ENCODE measurements at regions not wholly inside any gene's neighbourhood (a gene's known extent, or its start where the extent isn't known, plus 50 kb on each side); places are given as distances from the start of the nearest gene placed in this dataset.
"Not testable (repeated sequence)": the region's sequence is repeated elsewhere in the genome, so short reads cannot be mapped to it uniquely, and the experiment has no call there.

DNA sequence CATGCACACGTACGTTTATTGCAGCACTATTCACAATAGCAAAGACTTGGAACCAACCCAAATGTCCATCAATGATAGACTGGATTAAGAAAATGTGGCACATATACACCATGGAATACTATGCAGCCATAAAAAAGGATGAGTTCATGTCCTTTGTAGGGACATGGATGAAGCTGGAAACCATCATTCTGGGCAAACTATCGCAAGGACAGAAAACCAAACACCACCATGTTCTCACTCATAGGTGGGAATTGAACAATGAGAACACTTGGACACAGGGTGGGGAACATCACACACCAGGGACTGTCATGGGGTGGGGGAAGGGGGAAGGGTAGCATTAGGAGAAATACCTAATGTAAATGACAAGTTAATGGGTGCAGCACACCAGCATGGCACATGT is 94.8 kb upstream of the NDUFV2 start:
- not testable (repeated sequence) for H3K27ac Mint-ChIP-seq; DNase-seq (ENCODE audit: low spot score); H3K4me1 Mint-ChIP-seq (ENCODE audit: low read depth in 2 of 2); ATAC-seq; H3K9me3 Mint-ChIP-seq; H3K36me3 Mint-ChIP-seq; H3K4me3 Mint-ChIP-seq
- H3K27me3 Mint-ChIP-seq, result peaks cover 15 to 37% of the 10 kb centered on the region in 2 donors

DNA sequence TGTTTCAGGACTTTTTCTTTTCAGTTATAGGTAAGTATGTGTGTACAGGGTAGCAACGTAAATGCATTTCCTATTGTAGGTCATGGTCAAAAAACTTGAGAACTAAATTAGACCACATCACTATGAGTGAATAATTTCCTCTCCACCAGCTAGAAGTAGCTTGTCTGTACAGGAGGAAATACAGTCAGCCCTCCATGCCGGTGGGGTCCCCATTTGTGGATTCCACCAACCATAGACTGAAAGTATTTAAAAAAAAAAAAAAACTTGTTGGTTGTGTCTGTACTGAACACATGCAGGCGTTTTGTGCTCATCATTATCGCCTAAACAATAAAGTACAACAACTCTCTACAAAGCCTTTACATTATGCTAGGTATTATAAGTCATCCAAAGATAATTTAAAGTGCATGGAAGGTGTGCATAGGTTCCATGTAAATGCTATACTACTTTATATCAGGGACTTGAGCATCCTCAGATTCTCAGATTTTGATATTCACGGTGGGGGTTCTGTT is 94.2 kb upstream of the NDUFV2 start:
- Mint-ChIP-seq H3K27ac (no peak overlapping the region), H3K27me3 (peaks cover 12 to 31% of the 10 kb centered on the region in 2 donors), H3K36me3 (no peaks in the 10 kb centered on the region), H3K4me3 (no peak overlapping the region), H3K4me1 (ENCODE audit: low read depth in 2 of 2) (no peaks in the 10 kb centered on the region), H3K9me3 (no peaks in the 10 kb centered on the region)
- DNase-seq (ENCODE audit: low spot score), result no peak
- no peak for ATAC-seq

DNA sequence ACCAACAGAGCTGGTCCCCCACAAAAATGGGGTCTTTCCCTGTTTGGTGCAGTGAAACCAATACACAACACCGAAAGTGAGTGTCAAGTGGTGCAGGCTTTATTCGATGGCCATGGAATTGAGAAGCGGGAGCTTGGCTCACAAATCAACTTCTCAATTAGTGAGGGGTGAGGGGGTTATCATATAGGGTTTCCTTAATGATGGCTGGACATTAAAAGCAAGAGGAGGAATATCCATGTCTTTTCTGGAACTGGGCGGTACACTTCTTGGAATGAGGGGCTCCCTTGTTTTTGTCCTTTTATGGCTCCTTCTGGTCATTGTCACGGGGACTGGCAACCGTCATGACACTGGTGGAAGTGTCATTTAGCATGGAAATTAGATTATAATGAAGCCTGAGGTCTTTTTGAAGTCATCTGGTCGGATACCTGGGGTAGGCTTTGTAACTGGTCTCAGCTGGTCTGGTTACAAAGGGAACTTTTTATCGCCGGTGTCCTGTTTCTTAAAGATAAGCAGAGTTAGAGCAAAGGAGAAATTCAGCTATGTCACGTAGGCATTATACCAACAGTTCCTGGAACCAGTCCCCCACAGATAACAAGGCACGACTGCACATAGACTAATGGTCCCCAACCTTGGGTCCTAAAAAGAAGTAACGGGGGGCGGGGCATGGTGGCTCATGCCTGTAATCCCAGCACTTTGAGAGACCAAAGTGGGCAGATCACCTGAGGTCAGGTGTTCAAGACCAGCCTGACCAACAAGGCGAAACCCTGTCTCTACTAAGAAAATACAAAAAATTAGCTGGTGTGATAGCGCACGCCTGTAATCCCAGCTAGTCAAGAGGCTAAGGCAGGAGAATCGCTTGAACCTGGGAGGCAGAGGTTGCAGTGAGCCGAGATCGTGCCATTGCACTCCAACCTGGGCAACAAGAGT is 93.5 kb upstream of the NDUFV2 start:
- no peaks in the 10 kb centered on the region for H3K9me3 Mint-ChIP-seq
- H3K36me3 Mint-ChIP-seq, result no peaks in the 10 kb centered on the region
- H3K27me3 Mint-ChIP-seq, result peaks cover 8 to 28% of the 10 kb centered on the region in 2 donors
- no peak for DNase-seq (ENCODE audit: low spot score)
- no peaks in the 10 kb centered on the region for H3K4me1 Mint-ChIP-seq (ENCODE audit: low read depth in 2 of 2)
- H3K27ac Mint-ChIP-seq, result no peak overlapping the region
- ATAC-seq, result no peak
- H3K4me3 Mint-ChIP-seq, result no peak overlapping the region

DNA sequence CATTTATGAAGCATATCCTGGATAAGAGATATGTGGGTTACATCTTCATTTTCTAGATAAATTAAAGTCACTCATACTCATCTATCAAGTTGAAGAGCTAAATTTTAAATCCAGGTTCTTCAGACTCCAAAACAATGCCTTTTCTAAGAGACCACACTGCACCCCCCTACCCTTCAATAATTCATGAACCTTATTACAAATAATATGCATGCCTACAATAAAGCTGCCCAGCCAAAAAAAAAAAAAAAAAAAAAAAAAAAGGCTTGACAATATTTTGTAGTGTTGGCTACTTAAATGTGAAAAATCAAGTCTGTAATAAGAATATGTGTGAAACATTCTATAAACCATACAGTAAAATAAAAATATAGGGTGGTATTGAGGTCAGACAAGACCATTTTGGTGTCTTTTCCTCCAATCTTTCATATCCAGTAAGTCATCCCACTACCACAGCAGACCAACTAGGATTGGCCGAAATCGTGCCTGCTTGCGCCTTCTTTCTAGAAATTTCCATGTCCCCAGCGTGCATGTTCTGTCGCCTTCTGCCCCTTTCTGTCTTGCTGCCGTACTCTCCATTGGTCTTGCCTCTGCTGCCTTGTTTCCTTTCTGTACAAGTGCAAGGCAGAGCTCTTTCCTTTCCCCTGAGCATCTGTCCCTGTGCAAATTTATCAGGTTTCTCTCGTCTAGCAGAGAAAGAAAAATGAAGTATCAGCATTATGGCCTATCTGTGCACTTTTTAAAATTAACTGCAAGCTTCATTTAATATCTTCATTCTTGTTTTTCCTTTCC is 92.6 kb upstream of the NDUFV2 start:
- no peaks in the 10 kb centered on the region for H3K36me3 Mint-ChIP-seq
- H3K27me3 Mint-ChIP-seq, result peaks cover 8 to 28% of the 10 kb centered on the region in 2 donors
- DNase-seq (ENCODE audit: low spot score), result no peak
- H3K9me3 Mint-ChIP-seq, result no peaks in the 10 kb centered on the region
- no peak for ATAC-seq
- H3K4me3 Mint-ChIP-seq, result no peak overlapping the region
- no peaks in the 10 kb centered on the region for H3K4me1 Mint-ChIP-seq (ENCODE audit: low read depth in 2 of 2)
- H3K27ac Mint-ChIP-seq, result no peak overlapping the region

DNA sequence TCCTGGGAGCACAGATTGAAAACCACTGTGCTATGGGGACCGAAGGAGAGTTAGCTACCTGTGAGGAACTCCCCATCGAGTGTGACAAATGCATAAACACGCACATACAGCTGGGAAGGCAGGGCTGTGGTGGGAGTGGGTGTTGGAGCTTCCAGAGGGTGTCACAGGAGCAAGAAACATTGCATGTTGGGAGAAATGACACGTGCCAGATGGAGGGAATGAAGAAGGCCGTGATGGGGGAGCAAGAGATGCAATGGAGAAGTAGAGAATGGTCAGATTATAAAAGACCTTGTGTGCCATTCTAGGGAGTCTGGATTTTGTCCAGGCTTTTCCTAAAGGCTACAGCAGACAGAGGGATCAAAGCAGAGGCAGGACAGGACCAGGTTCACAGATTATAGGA is 91.1 kb upstream of the NDUFV2 start:
- no peak for DNase-seq (ENCODE audit: low spot score)
- H3K27ac Mint-ChIP-seq, result no peak overlapping the region
- H3K4me1 Mint-ChIP-seq (ENCODE audit: low read depth in 2 of 2), result no peaks in the 10 kb centered on the region
- H3K27me3 Mint-ChIP-seq, result peaks cover 8 to 28% of the 10 kb centered on the region in 2 donors
- H3K4me3 Mint-ChIP-seq, result no peak overlapping the region
- no peak for ATAC-seq
- H3K36me3 Mint-ChIP-seq, result no peaks in the 10 kb centered on the region
- no peaks in the 10 kb centered on the region for H3K9me3 Mint-ChIP-seq

DNA sequence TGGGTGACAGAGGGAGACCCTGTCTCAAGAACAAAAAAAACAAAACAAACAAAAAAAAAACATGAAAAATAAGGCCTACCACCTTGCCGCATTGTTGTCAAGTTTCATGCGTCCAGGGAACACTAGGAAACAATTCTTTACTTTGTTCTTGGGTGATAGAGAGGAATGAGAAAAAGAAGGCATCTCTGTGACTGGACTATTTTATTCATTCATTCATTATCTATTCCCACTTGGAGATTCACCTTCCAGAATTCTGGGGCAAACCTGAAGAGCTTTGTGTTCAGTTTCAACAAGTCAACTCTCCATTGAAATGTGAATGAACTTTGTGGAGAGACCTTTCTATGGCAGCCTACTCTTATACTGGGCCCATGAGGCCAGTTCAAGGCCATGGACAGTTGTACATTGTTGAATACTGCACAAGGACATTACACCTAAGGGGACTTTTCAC is 88.5 kb upstream of the NDUFV2 start:
- Mint-ChIP-seq H3K9me3 (no peaks in the 10 kb centered on the region), H3K4me3 (no peak overlapping the region), H3K4me1 (ENCODE audit: low read depth in 2 of 2) (peaks cover 0 to 7% of the 10 kb centered on the region in 2 donors), H3K36me3 (no peaks in the 10 kb centered on the region), H3K27ac (no peak overlapping the region), H3K27me3 (peaks cover 11 to 28% of the 10 kb centered on the region in 2 donors)
- no peak for ATAC-seq
- DNase-seq (ENCODE audit: low spot score), result no peak

DNA sequence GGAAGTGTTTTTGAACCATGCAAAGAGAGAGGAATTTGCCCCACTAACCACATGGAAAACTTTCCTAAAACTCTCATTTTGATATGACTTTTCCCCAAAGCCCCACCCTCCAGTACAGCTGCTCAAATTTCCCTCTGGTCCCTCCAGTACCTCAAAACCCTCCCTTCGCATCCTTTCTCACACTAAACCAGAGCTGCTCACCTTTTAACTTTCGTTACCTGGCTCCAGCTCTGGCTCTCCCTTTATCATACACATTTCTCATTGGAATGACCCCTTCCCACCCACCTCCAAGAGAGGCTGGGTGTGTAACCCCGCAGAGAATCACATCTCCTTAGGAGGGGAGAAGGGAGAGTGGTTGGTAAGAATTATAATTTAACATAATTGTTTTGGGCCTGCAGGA is 86.8 kb upstream of the NDUFV2 start:
- Mint-ChIP-seq H3K27ac (no peak overlapping the region), H3K4me1 (ENCODE audit: low read depth in 2 of 2) (peaks cover 0 to 7% of the 10 kb centered on the region in 2 donors), H3K27me3 (peaks cover 8 to 18% of the 10 kb centered on the region in 2 donors), H3K4me3 (no peak overlapping the region), H3K36me3 (no peaks in the 10 kb centered on the region), H3K9me3 (no peaks in the 10 kb centered on the region)
- no peak for DNase-seq (ENCODE audit: low spot score)
- ATAC-seq, result no peak

DNA sequence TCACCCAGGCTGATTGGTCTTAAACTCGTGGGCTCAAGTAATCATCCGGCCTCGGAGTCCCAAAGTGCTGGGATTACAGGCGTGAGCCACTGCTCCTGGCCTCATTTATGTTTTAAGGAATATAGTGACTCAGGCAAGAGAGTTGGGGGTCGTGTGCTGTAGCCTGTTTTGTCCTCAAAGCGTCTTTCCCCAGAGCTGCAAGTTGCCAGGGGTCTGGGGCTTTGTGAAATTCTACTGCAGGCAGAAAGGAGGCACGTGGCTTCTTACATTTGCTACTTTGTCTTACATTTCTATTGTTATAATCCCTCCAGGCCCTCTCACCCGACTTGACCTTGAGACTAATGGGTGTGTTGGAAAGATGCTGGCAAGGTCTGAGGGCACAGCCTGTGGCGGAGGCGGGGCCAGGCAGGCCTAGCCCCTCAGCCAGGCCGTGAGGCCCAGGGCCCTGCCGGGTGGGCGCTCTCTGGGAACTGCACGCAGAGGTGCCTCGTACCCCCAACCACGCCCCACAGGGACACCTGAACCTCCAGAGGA is 85.8 kb upstream of the NDUFV2 start:
- ATAC-seq (no peak), DNase-seq (ENCODE audit: low spot score) (no peak)
- no peaks in the 10 kb centered on the region for H3K9me3 Mint-ChIP-seq
- peaks cover 0 to 7% of the 10 kb centered on the region in 2 donors for H3K4me1 Mint-ChIP-seq (ENCODE audit: low read depth in 2 of 2)
- H3K4me3 Mint-ChIP-seq, result no peak overlapping the region
- H3K36me3 Mint-ChIP-seq, result no peaks in the 10 kb centered on the region
- H3K27ac Mint-ChIP-seq, result no peak overlapping the region
- H3K27me3 Mint-ChIP-seq, result peaks cover 6 to 9% of the 10 kb centered on the region in 2 donors

DNA sequence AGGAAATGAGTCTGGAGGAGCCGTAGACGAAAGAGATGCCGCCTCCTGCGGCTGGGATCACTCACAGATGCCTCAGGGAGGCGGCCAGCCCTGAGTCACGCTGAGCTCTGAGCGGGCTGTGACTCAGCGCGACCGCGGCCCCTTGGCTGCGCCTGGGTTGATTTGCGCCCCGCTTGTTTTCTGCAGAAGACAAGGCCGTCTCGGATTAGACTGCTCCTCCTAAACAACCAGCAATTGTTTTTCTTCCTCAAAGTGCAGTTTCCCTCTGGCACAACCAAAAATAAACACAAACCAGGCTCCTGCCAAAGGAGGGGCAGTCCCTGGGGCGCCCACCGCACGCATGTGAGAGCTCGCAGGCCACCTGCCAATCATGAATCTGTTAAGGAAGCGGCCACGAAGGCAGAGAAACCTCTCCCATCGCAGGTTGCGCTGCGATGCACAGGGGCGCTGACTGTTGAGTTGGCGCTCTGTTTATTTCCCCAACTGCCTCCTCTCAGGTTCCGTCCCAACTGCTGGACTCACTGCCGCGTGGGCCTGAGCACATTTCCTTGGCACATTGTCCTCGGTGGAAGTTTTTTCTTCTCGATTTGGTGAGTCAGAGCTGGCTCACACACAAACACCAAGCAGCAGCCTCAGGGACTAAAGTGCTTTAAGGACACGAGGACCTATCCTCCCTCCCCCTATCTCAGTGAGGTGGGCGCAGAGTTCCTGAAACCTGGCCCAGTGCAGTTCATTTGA is 85.2 kb upstream of the NDUFV2 start:
- H3K4me1 Mint-ChIP-seq (ENCODE audit: low read depth in 2 of 2), result peaks cover 0 to 7% of the 10 kb centered on the region in 2 donors

DNA sequence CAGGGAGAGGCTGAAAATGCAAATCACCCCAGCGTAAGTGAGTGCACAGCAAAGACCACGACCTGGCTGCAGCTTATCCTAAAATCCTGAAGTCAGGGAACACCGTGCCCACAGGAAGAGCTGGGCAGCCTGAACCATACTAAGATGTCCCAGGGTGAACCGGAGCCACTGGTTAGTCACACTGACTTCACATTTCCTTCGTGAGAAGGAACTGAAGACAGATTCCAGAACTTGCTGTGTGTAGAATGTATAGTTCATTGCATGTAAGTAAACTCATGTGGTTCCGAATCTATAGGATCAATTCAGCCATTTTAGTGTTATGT is 84.6 kb upstream of the NDUFV2 start:
- DNase-seq (ENCODE audit: low spot score) (no peak), ATAC-seq (no peak)
- peaks cover 0 to 5% of the 10 kb centered on the region in 2 donors for H3K27me3 Mint-ChIP-seq
- no peaks in the 10 kb centered on the region for H3K9me3 Mint-ChIP-seq
- H3K36me3 Mint-ChIP-seq, result no peaks in the 10 kb centered on the region
- peaks cover 0 to 7% of the 10 kb centered on the region in 2 donors for H3K4me1 Mint-ChIP-seq (ENCODE audit: low read depth in 2 of 2)
- H3K4me3 Mint-ChIP-seq, result peak overlapping the region; percentile 56
- no peak overlapping the region for H3K27ac Mint-ChIP-seq

More for the DNA sequence above, 85.2 kb upstream of the NDUFV2 start:
- Mint-ChIP-seq H3K4me3 (peak overlapping the region; percentile 56), H3K27me3 (peaks cover 3 to 5% of the 10 kb centered on the region in 2 donors), H3K36me3 (no peaks in the 10 kb centered on the region), H3K9me3 (no peaks in the 10 kb centered on the region), H3K27ac (peak overlapping the region in 1 of 2 donors; percentile 27)
- DNase-seq (ENCODE audit: low spot score), result peak; percentile 78
- peak; percentile 96 to 97 for ATAC-seq

DNA sequence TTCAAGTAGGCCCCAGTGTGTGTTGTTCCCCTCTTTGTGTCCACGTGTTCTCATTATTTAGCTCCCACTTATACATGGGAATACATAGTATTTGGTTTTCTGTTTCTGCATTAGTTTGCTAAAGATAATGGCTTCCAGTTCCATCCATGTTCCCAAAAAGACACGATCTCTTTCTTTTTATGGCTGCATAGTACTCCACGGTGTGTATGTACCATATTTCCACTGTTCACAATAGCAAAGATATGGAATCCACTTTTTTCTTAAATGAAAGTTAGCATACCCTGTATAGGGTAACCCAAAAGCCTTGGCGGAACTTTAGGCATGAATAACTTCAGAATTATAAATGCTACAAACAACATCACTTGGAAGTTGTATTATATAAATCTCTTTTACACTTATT is 83.4 kb upstream of the NDUFV2 start:
- no peak for ATAC-seq
- Mint-ChIP-seq H3K4me3 (no peak overlapping the region), H3K9me3 (no peaks in the 10 kb centered on the region), H3K36me3 (no peaks in the 10 kb centered on the region), H3K27me3 (peaks cover under 1 to 5% of the 10 kb centered on the region in 2 donors), H3K27ac (no peak overlapping the region), H3K4me1 (ENCODE audit: low read depth in 2 of 2) (peaks cover 0 to 7% of the 10 kb centered on the region in 2 donors)
- DNase-seq (ENCODE audit: low spot score), result no peak

DNA sequence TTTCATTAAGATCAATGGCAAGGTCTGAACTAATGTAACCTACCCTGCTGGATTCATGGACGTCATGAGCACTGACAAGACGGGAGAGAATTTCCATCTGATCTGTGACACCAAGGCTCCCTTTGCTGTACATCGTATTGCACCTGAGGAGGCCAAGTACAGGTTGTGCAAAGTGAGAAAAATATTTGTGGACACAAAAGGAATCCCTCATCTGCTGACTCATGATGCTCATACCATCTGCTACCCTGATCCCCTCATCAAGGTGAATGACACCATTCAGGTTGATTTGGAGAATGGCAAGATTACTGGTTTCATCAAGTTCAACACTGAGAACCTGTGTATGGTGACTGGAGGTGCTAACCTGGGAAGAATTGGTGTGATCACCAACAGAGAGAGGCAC is 82.3 kb upstream of the NDUFV2 start:
- DNase-seq (ENCODE audit: low spot score) (no peak), ATAC-seq (no peak)
- no peaks in the 10 kb centered on the region for H3K36me3 Mint-ChIP-seq
- H3K4me1 Mint-ChIP-seq (ENCODE audit: low read depth in 2 of 2), result peaks cover 0 to 7% of the 10 kb centered on the region in 2 donors
- no peak overlapping the region for H3K4me3 Mint-ChIP-seq
- no peak overlapping the region for H3K27ac Mint-ChIP-seq
- H3K9me3 Mint-ChIP-seq, result no peaks in the 10 kb centered on the region
- H3K27me3 Mint-ChIP-seq, result peaks cover 8% of the 10 kb centered on the region in 2 donors

DNA sequence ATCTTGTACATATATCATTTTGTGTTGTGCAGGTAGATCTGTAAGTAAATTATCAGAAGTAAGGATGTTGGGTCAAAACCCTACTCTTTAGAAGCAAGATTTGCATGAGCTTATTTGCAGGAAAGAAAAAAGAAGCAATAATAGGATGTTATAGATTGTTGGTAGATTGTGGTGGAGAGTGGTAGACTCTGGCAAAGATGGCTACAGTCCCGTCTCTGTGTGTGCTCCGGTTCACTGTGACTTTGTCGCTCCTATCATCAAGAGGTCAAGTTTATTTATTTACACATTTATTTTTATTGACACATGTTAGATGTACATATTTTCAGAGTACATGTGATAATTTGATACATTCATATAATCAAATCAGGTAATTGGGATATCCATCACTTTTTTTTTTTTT is 81.0 kb upstream of the NDUFV2 start:
- DNase-seq (ENCODE audit: low spot score), result no peak
- H3K4me3 Mint-ChIP-seq, result no peak overlapping the region
- H3K4me1 Mint-ChIP-seq (ENCODE audit: low read depth in 2 of 2), result peaks cover 0 to 7% of the 10 kb centered on the region in 2 donors
- ATAC-seq, result no peak
- H3K27ac Mint-ChIP-seq, result no peak overlapping the region
- peaks cover 13% of the 10 kb centered on the region in 2 donors for H3K27me3 Mint-ChIP-seq
- H3K9me3 Mint-ChIP-seq, result no peaks in the 10 kb centered on the region
- H3K36me3 Mint-ChIP-seq, result no peaks in the 10 kb centered on the region
